ENCODE measurements at regions not wholly inside any gene's neighbourhood (a gene's known extent, or its start where the extent isn't known, plus 50 kb on each side); places are given as distances from the start of the nearest gene placed in this dataset.

- Mint-ChIP-seq H3K27ac (no peak overlapping the region), H3K4me1 (no peaks in the 10 kb centered on the region), H3K27me3 (ENCODE audit: insufficient read depth, low read depth) (no peaks in the 10 kb centered on the region), H3K4me3 (no peak overlapping the region), H3K36me3 (no peaks in the 10 kb centered on the region), H3K9me3 (no peaks in the 10 kb centered on the region)
- Histone ChIP-seq H3K27me3 (no peaks in the 10 kb centered on the region), H3K4me1 (no peaks in the 10 kb centered on the region), H2AFZ (replicated peaks) (no peak overlapping the region), H3K4me3 (no peak overlapping the region), H3K9me3 (ENCODE audit: low read depth) (no peaks in the 10 kb centered on the region), H3K36me3 (no peaks in the 10 kb centered on the region), H3K27ac (no peak overlapping the region), H3K4me2 (no peak overlapping the region), H3F3A (ENCODE audit: low read depth) (no peaks in the 10 kb centered on the region), H4K20me1 (ENCODE audit: low read depth) (no peaks in the 10 kb centered on the region), H3K9ac (no peak overlapping the region), H3K79me2 (ENCODE audit: low read depth) (no peaks in the 10 kb centered on the region)
- no peak for TF ChIP-seq EZH2phosphoT487 (IDR thresholded peaks at IDR 0.05)
- TF ChIP-seq CTCF (IDR thresholded peaks at IDR 0.05): no peak
- TF ChIP-seq EZH2 (IDR thresholded peaks at IDR 0.05): no peak
- no peak for DNase-seq (ENCODE audit: low spot score)
Measured at GRCh38 chr4:167775375-167775774, 317.0 kb upstream of the ANXA10 start.

GRCh38 chr4:167779280-167779679 lies 313.1 kb upstream of the ANXA10 start:
- H3K9ac ChIP-seq: no peak overlapping the region
- H3K9me3 ChIP-seq (ENCODE audit: low read depth): no peaks in the 10 kb centered on the region
- H3K9me3 Mint-ChIP-seq: no peaks in the 10 kb centered on the region
- no peak for TF ChIP-seq EZH2phosphoT487 (IDR thresholded peaks at IDR 0.05)
- TF ChIP-seq CTCF (IDR thresholded peaks at IDR 0.05): no peak
- no peak for TF ChIP-seq EZH2 (IDR thresholded peaks at IDR 0.05)
- no peaks in the 10 kb centered on the region for H3K4me1 Mint-ChIP-seq
- DNase-seq (ENCODE audit: low spot score): no peak
- no peaks in the 10 kb centered on the region for H3K27me3 ChIP-seq
- no peaks in the 10 kb centered on the region for H3F3A ChIP-seq (ENCODE audit: low read depth)
- H2AFZ ChIP-seq (replicated peaks): no peak overlapping the region
- H3K4me2 ChIP-seq: no peak overlapping the region
- H3K27ac Mint-ChIP-seq: no peak overlapping the region
- H3K27ac ChIP-seq: no peak overlapping the region
- H3K36me3 ChIP-seq: no peaks in the 10 kb centered on the region
- no peaks in the 10 kb centered on the region for H3K79me2 ChIP-seq (ENCODE audit: low read depth)
- no peak overlapping the region for H3K4me3 ChIP-seq
- H3K4me3 Mint-ChIP-seq: no peak overlapping the region
- no peaks in the 10 kb centered on the region for H3K27me3 Mint-ChIP-seq (ENCODE audit: insufficient read depth, low read depth)
- H3K36me3 Mint-ChIP-seq: no peaks in the 10 kb centered on the region
- peaks cover 16% of the 10 kb centered on the region for H3K4me1 ChIP-seq
- H4K20me1 ChIP-seq (ENCODE audit: low read depth): no peaks in the 10 kb centered on the region

GRCh38 chr4:167779864-167780263 lies 312.5 kb upstream of the ANXA10 start:
- Histone ChIP-seq H3K9ac (no peak overlapping the region), H4K20me1 (ENCODE audit: low read depth) (no peaks in the 10 kb centered on the region), H3K4me3 (no peak overlapping the region), H3K27me3 (no peaks in the 10 kb centered on the region), H3K27ac (no peak overlapping the region), H2AFZ (replicated peaks) (no peak overlapping the region), H3K79me2 (ENCODE audit: low read depth) (no peaks in the 10 kb centered on the region), H3F3A (ENCODE audit: low read depth) (no peaks in the 10 kb centered on the region), H3K4me2 (no peak overlapping the region), H3K36me3 (no peaks in the 10 kb centered on the region), H3K9me3 (ENCODE audit: low read depth) (no peaks in the 10 kb centered on the region), H3K4me1 (peaks cover 21% of the 10 kb centered on the region)
- no peak for DNase-seq (ENCODE audit: low spot score)
- no peak overlapping the region for H3K27ac Mint-ChIP-seq
- no peaks in the 10 kb centered on the region for H3K27me3 Mint-ChIP-seq (ENCODE audit: insufficient read depth, low read depth)
- no peaks in the 10 kb centered on the region for H3K36me3 Mint-ChIP-seq
- no peaks in the 10 kb centered on the region for H3K9me3 Mint-ChIP-seq
- H3K4me1 Mint-ChIP-seq: peaks cover 3% of the 10 kb centered on the region
- no peak overlapping the region for H3K4me3 Mint-ChIP-seq
- TF ChIP-seq EZH2phosphoT487 (IDR thresholded peaks at IDR 0.05): no peak
- no peak for TF ChIP-seq CTCF (IDR thresholded peaks at IDR 0.05)
- TF ChIP-seq EZH2 (IDR thresholded peaks at IDR 0.05): no peak

All from neural progenitor cell (in vitro differentiated cells).